Right lobe of liver (tissue), 4 donors: ENCODE measurements at regions not wholly inside any gene's neighbourhood (a gene's known extent, or its start where the extent isn't known, plus 50 kb on each side); places are given as distances from the start of the nearest gene placed in this dataset.
"Not testable (repeated sequence)": the region's sequence is repeated elsewhere in the genome, so short reads cannot be mapped to it uniquely, and the experiment has no call there.

Experiments
- POLR2A ChIP-seq: fragments of 450-650 bp; IDR thresholded peaks from one replicate; pipeline ENCODE4 v1.6.1; 2017; ENCODE audit warnings: antibody characterized with exemption, mild to moderate bottlenecking
- TF ChIP-seq, protein P1 (sequence below), 4 donors: fragments of 200-600 bp in 3 of 4; fragments of 450-650 bp in 1 of 4; IDR thresholded peaks; one replicate each; pipeline versions ENCODE4 v1.5.1 to v1.8.0; 2016 to 2022; ENCODE audit warnings: antibody characterized with exemption in 4 of 4, mild to moderate bottlenecking in 2 of 4
- donor health status: DM: no; HTN: no; CAD: no.
- donor health status: DM: no; HTN: no; CAD: no.
- donor health status: DM: no; HTN: yes; CAD: no.

DNA sequence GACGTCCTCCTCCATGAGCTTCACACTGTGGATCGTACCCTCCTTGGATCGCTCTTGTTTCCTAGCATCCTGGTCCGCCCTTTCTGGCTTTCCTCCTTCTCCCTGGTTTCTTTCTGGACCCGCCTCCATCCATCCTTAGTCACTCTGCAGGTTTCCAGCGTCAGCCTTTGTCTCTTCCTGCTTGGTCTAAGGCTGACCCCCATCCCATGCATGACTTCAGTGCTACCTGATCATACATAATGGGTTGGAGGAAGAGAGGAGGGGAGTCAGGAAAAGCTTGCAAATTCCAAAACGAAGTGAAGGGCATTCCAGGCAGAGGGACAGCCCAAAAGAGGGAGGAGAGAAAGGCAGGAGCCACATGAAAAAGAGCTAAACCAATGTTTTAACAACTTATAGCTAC, 156.9 kb upstream of the NBPF12 start:
- TF ChIP-seq, protein P1, sequence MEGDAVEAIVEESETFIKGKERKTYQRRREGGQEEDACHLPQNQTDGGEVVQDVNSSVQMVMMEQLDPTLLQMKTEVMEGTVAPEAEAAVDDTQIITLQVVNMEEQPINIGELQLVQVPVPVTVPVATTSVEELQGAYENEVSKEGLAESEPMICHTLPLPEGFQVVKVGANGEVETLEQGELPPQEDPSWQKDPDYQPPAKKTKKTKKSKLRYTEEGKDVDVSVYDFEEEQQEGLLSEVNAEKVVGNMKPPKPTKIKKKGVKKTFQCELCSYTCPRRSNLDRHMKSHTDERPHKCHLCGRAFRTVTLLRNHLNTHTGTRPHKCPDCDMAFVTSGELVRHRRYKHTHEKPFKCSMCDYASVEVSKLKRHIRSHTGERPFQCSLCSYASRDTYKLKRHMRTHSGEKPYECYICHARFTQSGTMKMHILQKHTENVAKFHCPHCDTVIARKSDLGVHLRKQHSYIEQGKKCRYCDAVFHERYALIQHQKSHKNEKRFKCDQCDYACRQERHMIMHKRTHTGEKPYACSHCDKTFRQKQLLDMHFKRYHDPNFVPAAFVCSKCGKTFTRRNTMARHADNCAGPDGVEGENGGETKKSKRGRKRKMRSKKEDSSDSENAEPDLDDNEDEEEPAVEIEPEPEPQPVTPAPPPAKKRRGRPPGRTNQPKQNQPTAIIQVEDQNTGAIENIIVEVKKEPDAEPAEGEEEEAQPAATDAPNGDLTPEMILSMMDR (IDR thresholded peaks at IDR 0.05): not testable (repeated sequence)
- not testable (repeated sequence) for TF ChIP-seq POLR2A
